OCI-LY1 (cell line): ENCODE measurements at regions not wholly inside any gene's neighbourhood (a gene's known extent, or its start where the extent isn't known, plus 50 kb on each side); places are given as distances from the start of the nearest gene placed in this dataset.

Experiments used
- H2AFZ ChIP-seq: fragments of 200-600 bp; sonication (generic), shearing (Covaris generic); 2 replicates; pipeline ENCODE4 v1.6.0; 2014; ENCODE audit warnings: antibody characterized with exemption, mild to moderate bottlenecking, low read length
- H3F3A ChIP-seq: fragments of 200-600 bp; sonication (generic), shearing (Covaris generic); 2 replicates; pipeline ENCODE4 v1.6.0; 2014; ENCODE audit warnings: mild to moderate bottlenecking, antibody characterized with exemption, low read length, moderate library complexity; ENCODE audit not compliant: insufficient read depth
- H3K27ac ChIP-seq: fragments of 200-600 bp; sonication (generic); 2 replicates; pipeline ENCODE4 v1.5.1; 2014; ENCODE audit warnings: low read length, mixed run types, mild to moderate bottlenecking, low read depth; ENCODE audit not compliant: poor library complexity, severe bottlenecking
- H3K27me3 ChIP-seq: fragments of 200-600 bp; sonication (generic); 2 replicates; pipeline ENCODE4 v1.6.0; 2014; ENCODE audit warnings: antibody characterized with exemption, mild to moderate bottlenecking, low read length, moderate library complexity; ENCODE audit not compliant: insufficient read depth
- H3K36me3 ChIP-seq: fragments of 200-600 bp; sonication (generic); 2 replicates; pipeline ENCODE4 v1.6.1; 2014; ENCODE audit warnings: mild to moderate bottlenecking, antibody characterized with exemption, low read length, moderate library complexity, mixed read lengths; ENCODE audit not compliant: insufficient read depth
- H3K4me1 ChIP-seq: fragments of 200-600 bp; sonication (generic); 2 replicates; pipeline ENCODE4 v1.5.1; 2014; ENCODE audit warnings: mild to moderate bottlenecking, low read length, moderate library complexity; ENCODE audit not compliant: insufficient read depth, severe bottlenecking
- H3K4me2 ChIP-seq: fragments of 200-600 bp; sonication (generic), shearing (Covaris generic); 2 replicates; pipeline ENCODE4 v1.6.1; 2014; ENCODE audit warnings: low read length
- H3K4me3 ChIP-seq: fragments of 200-600 bp; sonication (generic); 2 replicates; pipeline ENCODE4 v1.5.1; 2014; ENCODE audit warnings: low read length, low read depth, mild to moderate bottlenecking, mixed read lengths; ENCODE audit not compliant: poor library complexity, severe bottlenecking
- H3K79me2 ChIP-seq: fragments of 200-600 bp; shearing (Covaris generic); 2 replicates; pipeline ENCODE4 v1.6.1; 2016; ENCODE audit warnings: mixed run types, low read length, mixed read lengths; ENCODE audit not compliant: insufficient read depth
- H3K9ac ChIP-seq: fragments of 200-600 bp; sonication (generic), shearing (Covaris generic); 2 replicates; pipeline ENCODE4 v1.6.1; 2014; ENCODE audit warnings: mild to moderate bottlenecking, low read length, mixed read lengths
- H3K9me2 ChIP-seq: fragments of 200-600 bp; sonication (generic), shearing (Covaris generic); 2 replicates; pipeline ENCODE4 v1.6.1; 2014; ENCODE audit warnings: low read depth, mild to moderate bottlenecking, low read length, mixed read lengths
- H3K9me3 ChIP-seq: fragments of 200-600 bp; shearing (Covaris generic); 2 replicates; pipeline ENCODE4 v1.6.1; 2014; ENCODE audit warnings: low read length, mixed read lengths
- H4K20me1 ChIP-seq: fragments of 200-600 bp; sonication (generic), shearing (Covaris generic); 2 replicates; pipeline ENCODE4 v1.6.0; 2016; ENCODE audit warnings: mild to moderate bottlenecking, low read length; ENCODE audit not compliant: insufficient read depth
- EZH2 ChIP-seq: fragments of 200-600 bp; sonication (generic), shearing (Covaris generic); IDR thresholded peaks from 2 replicates; pipeline ENCODE4 v1.8.0; 2017; ENCODE audit warnings: borderline replicate concordance, mixed run types, mild to moderate bottlenecking, antibody characterized with exemption, low read length, moderate library complexity, mixed read lengths
- TF ChIP-seq, protein P1 (sequence below): fragments of 200-600 bp; sonication (generic), shearing (Covaris generic); IDR thresholded peaks from 2 replicates; pipeline ENCODE4 v1.5.1; 2017; ENCODE audit warnings: mild to moderate bottlenecking, antibody characterized with exemption, low read length, moderate library complexity, mixed read lengths

GRCh38 chr7:89796481-89796880 lies 357.8 kb upstream of the STEAP1 start:
- Histone ChIP-seq H3K27ac (no peak overlapping the region), H3K9me3 (no peaks in the 10 kb centered on the region), H3K4me3 (no peak overlapping the region), H3K4me1 (no peaks in the 10 kb centered on the region), H4K20me1 (0 out of 2 replicates have a peak, but pooled peaks cover 3% of the 10 kb centered on the region), H3K79me2 (no peaks in the 10 kb centered on the region), H3K9me2 (no peaks in the 10 kb centered on the region), H3K36me3 (no peaks in the 10 kb centered on the region), H3K9ac (no peak overlapping the region), H3F3A (no peaks in the 10 kb centered on the region), H3K4me2 (no peak overlapping the region), H2AFZ (no peak overlapping the region), H3K27me3 (no peaks in the 10 kb centered on the region)
- no peak for TF ChIP-seq EZH2
- TF ChIP-seq, protein P1, sequence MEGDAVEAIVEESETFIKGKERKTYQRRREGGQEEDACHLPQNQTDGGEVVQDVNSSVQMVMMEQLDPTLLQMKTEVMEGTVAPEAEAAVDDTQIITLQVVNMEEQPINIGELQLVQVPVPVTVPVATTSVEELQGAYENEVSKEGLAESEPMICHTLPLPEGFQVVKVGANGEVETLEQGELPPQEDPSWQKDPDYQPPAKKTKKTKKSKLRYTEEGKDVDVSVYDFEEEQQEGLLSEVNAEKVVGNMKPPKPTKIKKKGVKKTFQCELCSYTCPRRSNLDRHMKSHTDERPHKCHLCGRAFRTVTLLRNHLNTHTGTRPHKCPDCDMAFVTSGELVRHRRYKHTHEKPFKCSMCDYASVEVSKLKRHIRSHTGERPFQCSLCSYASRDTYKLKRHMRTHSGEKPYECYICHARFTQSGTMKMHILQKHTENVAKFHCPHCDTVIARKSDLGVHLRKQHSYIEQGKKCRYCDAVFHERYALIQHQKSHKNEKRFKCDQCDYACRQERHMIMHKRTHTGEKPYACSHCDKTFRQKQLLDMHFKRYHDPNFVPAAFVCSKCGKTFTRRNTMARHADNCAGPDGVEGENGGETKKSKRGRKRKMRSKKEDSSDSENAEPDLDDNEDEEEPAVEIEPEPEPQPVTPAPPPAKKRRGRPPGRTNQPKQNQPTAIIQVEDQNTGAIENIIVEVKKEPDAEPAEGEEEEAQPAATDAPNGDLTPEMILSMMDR = no peak

DNA sequence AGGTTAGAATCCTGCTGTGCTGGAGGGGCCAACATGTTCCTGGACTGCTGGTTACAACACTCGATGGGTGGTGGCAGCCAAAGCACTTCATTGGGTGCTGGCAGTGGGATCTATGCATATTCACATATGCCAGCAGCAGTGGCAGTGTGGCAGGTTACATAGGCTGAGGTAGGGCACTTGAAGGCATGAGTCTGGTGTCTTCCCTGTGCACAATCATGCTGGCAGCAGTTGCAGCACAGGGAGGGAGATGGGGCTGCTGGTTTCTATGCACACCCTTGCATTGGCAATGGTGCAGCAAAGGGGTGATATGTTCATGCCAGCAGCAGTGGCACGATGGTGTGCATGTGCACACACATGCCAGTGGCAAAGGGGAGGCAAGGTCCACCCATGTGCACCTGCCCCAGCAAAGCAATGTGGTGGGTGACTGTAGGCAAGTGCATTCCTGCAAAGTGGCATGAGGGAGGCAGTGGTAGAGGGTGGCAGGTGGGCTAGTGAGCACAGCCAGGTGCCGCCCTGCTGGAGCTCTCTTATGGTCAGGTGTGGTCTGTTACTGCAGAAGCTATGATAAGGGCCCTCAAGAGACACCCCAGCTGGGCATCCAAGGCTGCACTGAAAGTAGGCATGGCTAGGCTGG lies 356.2 kb upstream of the STEAP1 start:
- H4K20me1 ChIP-seq = 0 out of 2 replicates have a peak, but pooled peaks cover 3% of the 10 kb centered on the region
- TF ChIP-seq, protein P1 = no peak
- TF ChIP-seq EZH2 = no peak
- no peak overlapping the region for H3K27ac ChIP-seq
- no peak overlapping the region for H3K9ac ChIP-seq
- H3K9me3 ChIP-seq = no peaks in the 10 kb centered on the region
- H3K4me1 ChIP-seq = no peaks in the 10 kb centered on the region
- H3K36me3 ChIP-seq = no peaks in the 10 kb centered on the region
- H3K79me2 ChIP-seq = no peaks in the 10 kb centered on the region
- no peak overlapping the region for H3K4me3 ChIP-seq
- no peak overlapping the region for H2AFZ ChIP-seq
- H3F3A ChIP-seq = no peaks in the 10 kb centered on the region
- H3K27me3 ChIP-seq = no peaks in the 10 kb centered on the region
- H3K9me2 ChIP-seq = no peaks in the 10 kb centered on the region
- H3K4me2 ChIP-seq = no peak overlapping the region

DNA sequence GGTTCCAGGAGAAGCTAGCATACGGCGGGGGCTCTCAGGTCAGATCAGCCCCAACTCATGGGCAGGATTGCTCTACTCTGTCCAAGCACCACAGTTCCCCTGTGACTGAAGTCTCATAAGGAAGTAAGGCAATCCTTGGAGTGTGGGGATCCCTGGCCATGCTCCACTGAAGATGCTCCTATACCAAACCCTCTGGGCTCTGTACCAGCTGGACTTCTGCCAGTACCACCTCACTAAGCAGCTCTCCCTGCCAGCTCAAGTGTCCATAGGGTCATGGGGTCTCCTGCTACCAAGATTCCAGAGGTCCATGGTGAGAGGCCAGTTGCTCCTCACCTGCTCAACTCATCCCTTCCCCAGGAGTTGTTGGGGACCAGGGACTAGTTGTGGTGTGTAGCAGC lies 355.7 kb upstream of the STEAP1 start:
- Histone ChIP-seq H2AFZ (no peak overlapping the region), H3K9me2 (no peaks in the 10 kb centered on the region), H3K27me3 (no peaks in the 10 kb centered on the region), H3F3A (no peaks in the 10 kb centered on the region), H4K20me1 (0 out of 2 replicates have a peak, but pooled peaks cover 3% of the 10 kb centered on the region), H3K4me1 (no peaks in the 10 kb centered on the region), H3K79me2 (no peaks in the 10 kb centered on the region), H3K4me2 (no peak overlapping the region), H3K9ac (no peak overlapping the region), H3K36me3 (no peaks in the 10 kb centered on the region), H3K9me3 (no peaks in the 10 kb centered on the region), H3K4me3 (no peak overlapping the region), H3K27ac (no peak overlapping the region)
- no peak for TF ChIP-seq EZH2
- TF ChIP-seq, protein P1 = no peak
